ENCODE measurements at regions not wholly inside any gene's neighbourhood (a gene's known extent, or its start where the extent isn't known, plus 50 kb on each side); places are given as distances from the start of the nearest gene placed in this dataset.
A peak's percentile ranks its signal among the peaks of the same experiment; 100 is the strongest.

- no peak for DNase-seq (ENCODE audit: low read depth)
- TF ChIP-seq CTCF (IDR thresholded peaks at IDR 0.05; ENCODE audit: insufficient read depth, low read depth, low read length): no peak
These were observed 1279.1 kb upstream of the SORCS1 start for GRCh38 chr10:108443636-108444035.

GRCh38 chr10:108439397-108439796 is 1274.9 kb upstream of the SORCS1 start:
- DNase-seq (ENCODE audit: low read depth): peak; percentile 11
- TF ChIP-seq CTCF (IDR thresholded peaks at IDR 0.05; ENCODE audit: insufficient read depth, low read depth, low read length): peak; percentile 21
- H3K4me3 ChIP-seq (ENCODE audit: low read depth, low read length): no peak overlapping the region

More at GRCh38 chr10:108443636-108444035, 1279.1 kb upstream of the SORCS1 start:
- H3K4me3 ChIP-seq (ENCODE audit: low read depth, low read length): no peak overlapping the region

GRCh38 chr10:108436096-108436495 is 1271.6 kb upstream of the SORCS1 start:
- DNase-seq (ENCODE audit: low read depth): no peak
- no peak for TF ChIP-seq CTCF (IDR thresholded peaks at IDR 0.05; ENCODE audit: insufficient read depth, low read depth, low read length)
- no peak overlapping the region for H3K4me3 ChIP-seq (ENCODE audit: low read depth, low read length)

- DNase-seq (ENCODE audit: low read depth): no peak
- no peak for TF ChIP-seq CTCF (IDR thresholded peaks at IDR 0.05; ENCODE audit: insufficient read depth, low read depth, low read length)
- H3K4me3 ChIP-seq (ENCODE audit: low read depth, low read length): no peak overlapping the region
These were observed 1270.2 kb upstream of the SORCS1 start for GRCh38 chr10:108434559-108435252.

GRCh38 chr10:108427146-108427545 is 1262.6 kb upstream of the SORCS1 start:
- no peak overlapping the region for H3K4me3 ChIP-seq (ENCODE audit: low read depth, low read length)
- TF ChIP-seq CTCF (IDR thresholded peaks at IDR 0.05; ENCODE audit: insufficient read depth, low read depth, low read length): no peak
- DNase-seq (ENCODE audit: low read depth): no peak

GRCh38 chr10:108425283-108425964 is 1260.9 kb upstream of the SORCS1 start:
- no peak for TF ChIP-seq CTCF (IDR thresholded peaks at IDR 0.05; ENCODE audit: insufficient read depth, low read depth, low read length)
- no peak overlapping the region for H3K4me3 ChIP-seq (ENCODE audit: low read depth, low read length)
- no peak for DNase-seq (ENCODE audit: low read depth)

All from fibroblast of villous mesenchyme (primary cell).